BJ (cell line): ENCODE measurements at regions not wholly inside any gene's neighbourhood (a gene's known extent, or its start where the extent isn't known, plus 50 kb on each side); places are given as distances from the start of the nearest gene placed in this dataset.

Source experiments
- CTCF ChIA-PET: fragments of 350-600 bp; formaldehyde crosslinking; extraction: SDS; loops from one replicate; lab custom pipeline; 2021; ENCODE audit warnings: antibody characterized with exemption, inconsistent platforms; lab: Yijun Ruan, JAX
- POLR2A ChIA-PET: fragments of 300-600 bp; sonication (Branson Sonifier 250); formaldehyde crosslinking; extraction: SDS; loops from one replicate; lab custom pipeline; 2021; ENCODE audit warnings: antibody characterized with exemption; lab: Charles Lee
- DNase-seq: peaks from one replicate; pipeline ENCODE4 v3.0.0-alpha.2; 2011; ENCODE audit warnings: low read depth
- H3K27me3 ChIP-seq: 2 replicates; pipeline ENCODE4 v1.6.0; 2011; ENCODE audit warnings: low read length; ENCODE audit not compliant: control insufficient read depth, insufficient read depth
- H3K36me3 ChIP-seq: 2 replicates; pipeline ENCODE4 v1.5.1; 2011; ENCODE audit warnings: low read length; ENCODE audit not compliant: control insufficient read depth, insufficient read depth
- H3K4me3 ChIP-seq: 2 replicates; pipeline ENCODE4 v1.5.1; 2011; ENCODE audit warnings: low read depth, mild to moderate bottlenecking, control low read depth, low read length
- TF ChIP-seq, protein P1 (sequence below): IDR thresholded peaks from 2 replicates; pipeline ENCODE4 v1.5.1; 2011; ENCODE audit warnings: low read depth, mild to moderate bottlenecking, control low read depth, inconsistent platforms, low read length, moderate library complexity; ENCODE audit not compliant: insufficient read depth

DNA sequence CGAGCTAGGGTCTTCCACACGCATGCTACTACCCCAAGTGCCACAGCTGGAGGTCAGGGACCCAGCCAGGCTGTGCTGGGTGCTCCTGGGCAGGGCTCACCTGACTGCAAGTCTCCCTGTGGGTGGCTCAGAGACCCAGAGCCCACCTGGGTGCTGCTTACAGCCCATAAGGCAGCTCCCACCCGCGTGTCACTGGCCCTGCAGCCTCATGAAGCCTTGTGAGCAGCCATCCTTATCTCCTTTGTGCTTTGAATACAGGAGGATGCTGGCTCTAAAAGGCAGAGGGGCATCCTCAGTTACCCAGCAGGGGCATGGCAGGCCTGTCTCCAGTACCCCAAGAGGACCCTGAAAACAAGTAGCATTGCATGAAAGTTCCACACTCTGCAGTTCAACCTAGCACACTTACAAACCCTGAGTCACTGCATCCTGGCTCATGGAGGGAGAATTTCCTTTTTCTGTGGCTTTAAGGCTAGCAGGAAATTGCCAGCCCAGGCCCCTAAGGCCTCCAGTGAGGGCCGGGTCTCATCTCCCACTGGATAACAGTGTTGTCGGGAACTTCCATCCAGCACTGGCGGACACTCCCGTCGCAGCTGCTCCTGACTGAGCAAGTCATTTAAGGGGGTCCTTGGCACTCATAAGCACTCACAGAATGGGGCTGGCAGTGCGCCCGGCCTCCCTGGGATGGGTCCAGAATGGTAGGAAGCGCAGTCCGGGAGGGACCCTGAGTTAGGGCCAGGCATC lies 137.1 kb downstream of the RPIA start:
- H3K36me3 ChIP-seq: no peaks in the 10 kb centered on the region
- POLR2A ChIA-PET: no interaction called here
- TF ChIP-seq, protein P1, sequence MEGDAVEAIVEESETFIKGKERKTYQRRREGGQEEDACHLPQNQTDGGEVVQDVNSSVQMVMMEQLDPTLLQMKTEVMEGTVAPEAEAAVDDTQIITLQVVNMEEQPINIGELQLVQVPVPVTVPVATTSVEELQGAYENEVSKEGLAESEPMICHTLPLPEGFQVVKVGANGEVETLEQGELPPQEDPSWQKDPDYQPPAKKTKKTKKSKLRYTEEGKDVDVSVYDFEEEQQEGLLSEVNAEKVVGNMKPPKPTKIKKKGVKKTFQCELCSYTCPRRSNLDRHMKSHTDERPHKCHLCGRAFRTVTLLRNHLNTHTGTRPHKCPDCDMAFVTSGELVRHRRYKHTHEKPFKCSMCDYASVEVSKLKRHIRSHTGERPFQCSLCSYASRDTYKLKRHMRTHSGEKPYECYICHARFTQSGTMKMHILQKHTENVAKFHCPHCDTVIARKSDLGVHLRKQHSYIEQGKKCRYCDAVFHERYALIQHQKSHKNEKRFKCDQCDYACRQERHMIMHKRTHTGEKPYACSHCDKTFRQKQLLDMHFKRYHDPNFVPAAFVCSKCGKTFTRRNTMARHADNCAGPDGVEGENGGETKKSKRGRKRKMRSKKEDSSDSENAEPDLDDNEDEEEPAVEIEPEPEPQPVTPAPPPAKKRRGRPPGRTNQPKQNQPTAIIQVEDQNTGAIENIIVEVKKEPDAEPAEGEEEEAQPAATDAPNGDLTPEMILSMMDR: no peak
- H3K27me3 ChIP-seq: no peaks in the 10 kb centered on the region; the same call in 1 of the 2 replicates
- no peak overlapping the region for H3K4me3 ChIP-seq
- DNase-seq: no peak
- CTCF ChIA-PET: interaction anchor here (0.5 kb wide), 1 partner anchor 60 kb away, joined by 3 read pairs; no protein-coding TSS in a partner anchor

DNA sequence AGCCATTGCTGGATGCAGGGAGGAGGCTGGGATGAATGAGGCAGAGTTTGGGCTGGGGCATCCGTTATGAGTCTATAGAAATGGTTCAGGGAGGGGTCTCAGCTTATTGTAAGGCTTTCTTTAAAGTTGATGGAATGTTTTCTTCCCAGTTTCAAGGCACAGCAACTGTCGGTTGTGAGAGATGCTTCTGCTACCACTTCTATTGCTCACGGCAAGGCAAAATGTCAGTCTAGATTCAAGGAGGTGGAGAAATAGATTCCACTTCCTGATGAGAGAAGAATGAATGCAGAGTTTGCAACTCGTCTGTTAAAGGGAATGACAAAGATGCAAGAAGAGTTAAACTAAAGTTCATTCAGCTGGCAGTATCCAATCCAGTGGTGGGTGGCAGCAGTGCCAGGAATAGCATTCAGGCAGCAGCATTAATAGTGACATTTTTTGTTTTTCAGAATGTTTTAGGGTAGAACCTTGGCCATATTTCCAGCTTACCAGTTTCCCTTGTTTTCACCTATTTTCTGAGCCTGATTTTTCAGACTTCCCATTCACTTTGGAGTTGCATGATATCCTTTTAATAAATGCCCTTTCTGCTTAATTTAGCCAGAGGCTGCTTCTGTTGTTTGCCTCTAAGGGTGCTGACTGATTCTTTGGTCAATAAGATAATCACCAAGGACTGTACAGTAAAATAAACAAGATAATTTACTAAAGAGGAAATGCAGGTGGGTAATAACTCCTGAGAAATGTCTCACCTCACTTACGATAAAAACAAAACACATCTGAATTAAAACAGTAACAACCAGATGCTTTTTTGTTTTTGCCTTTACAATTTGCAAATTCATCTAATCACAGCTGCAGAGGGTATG lies 138.4 kb downstream of the RPIA start:
- CTCF ChIA-PET: no interaction called here
- DNase-seq: no peak
- no peaks in the 10 kb centered on the region for H3K36me3 ChIP-seq
- TF ChIP-seq, protein P1: no peak
- H3K4me3 ChIP-seq: no peak overlapping the region
- POLR2A ChIA-PET: no interaction called here
- H3K27me3 ChIP-seq: no peaks in the 10 kb centered on the region; the same call in 1 of the 2 replicates

DNA sequence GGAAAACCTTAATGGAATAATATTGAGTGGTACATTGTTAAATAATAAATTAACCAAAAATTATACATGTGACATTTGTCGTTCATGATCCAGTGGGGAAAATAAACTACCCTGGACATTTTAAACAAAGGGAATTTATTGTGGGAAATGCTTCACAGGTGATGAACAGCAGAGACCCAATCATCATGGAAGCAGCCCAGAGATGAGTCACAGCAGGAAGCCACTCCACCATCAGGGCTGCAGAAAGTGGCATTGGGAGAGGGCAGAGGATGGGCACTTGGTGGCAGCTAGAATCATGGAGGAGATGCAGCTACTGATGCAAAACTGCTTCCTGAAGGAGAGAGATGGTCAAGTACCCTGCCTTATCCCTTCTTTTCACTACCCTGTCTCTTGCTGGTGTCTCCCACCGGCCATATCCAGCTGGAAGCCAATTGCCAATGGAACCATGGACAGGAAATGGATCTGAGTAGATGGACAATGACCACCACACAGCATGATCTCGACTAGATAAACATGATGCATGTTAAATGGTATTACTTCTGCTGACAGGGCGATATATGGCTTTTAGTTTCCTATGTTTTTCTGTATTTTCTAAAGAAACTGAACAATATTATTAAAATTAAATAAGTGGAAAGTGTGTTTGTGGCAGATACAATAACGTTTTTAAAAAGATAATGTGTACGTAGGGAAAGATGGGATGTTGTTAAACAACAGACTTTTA lies 139.8 kb downstream of the RPIA start:
- CTCF ChIA-PET: interaction anchor here (0.5 to 1.3 kb wide), 4 partner anchors 8 to 214 kb away, joined by 3 to 5 read pairs (median 3); no protein-coding TSS in a partner anchor
- POLR2A ChIA-PET: no interaction called here
- no peak overlapping the region for H3K4me3 ChIP-seq
- no peaks in the 10 kb centered on the region; the same call in 1 of the 2 replicates for H3K27me3 ChIP-seq
- TF ChIP-seq, protein P1: no peak
- no peaks in the 10 kb centered on the region for H3K36me3 ChIP-seq
- no peak for DNase-seq

DNA sequence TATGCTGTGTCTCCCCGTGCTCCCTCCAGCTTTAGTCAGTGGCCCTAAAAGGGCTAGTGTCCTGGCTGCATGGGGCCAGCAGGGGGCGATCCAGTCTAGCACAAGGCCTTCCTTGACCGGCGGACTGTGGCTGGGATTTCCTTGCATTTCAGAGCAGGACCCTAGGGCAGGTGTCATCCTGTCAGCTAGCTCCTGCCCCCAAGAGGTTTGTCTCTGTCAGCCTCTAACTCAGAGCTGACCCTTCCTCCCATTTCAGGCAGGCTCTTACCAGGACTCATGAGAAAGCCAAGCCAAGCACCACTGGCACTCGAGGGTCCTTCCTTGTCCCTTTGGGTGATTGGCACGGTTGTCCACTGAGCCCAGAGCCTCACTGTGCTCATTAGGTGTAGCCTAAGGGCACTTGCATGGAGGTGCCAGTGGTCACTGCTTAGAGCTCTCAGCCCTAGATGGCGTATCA lies 140.3 kb downstream of the RPIA start:
- CTCF ChIA-PET: interaction anchor here (0.5 to 1.3 kb wide), 6 partner anchors 9 to 213 kb away, joined by 3 to 5 read pairs (median 3); no protein-coding TSS in a partner anchor
- POLR2A ChIA-PET: no interaction called here
- no peak for DNase-seq
- Histone ChIP-seq H3K4me3 (no peak overlapping the region), H3K36me3 (no peaks in the 10 kb centered on the region), H3K27me3 (no peaks in the 10 kb centered on the region; the same call in 1 of the 2 replicates)
- TF ChIP-seq, protein P1: peak; percentile 61
